SK-N-DZ (cell line): ENCODE measurements at regions not wholly inside any gene's neighbourhood (a gene's known extent, or its start where the extent isn't known, plus 50 kb on each side); places are given as distances from the start of the nearest gene placed in this dataset.
A peak's percentile ranks its signal among the peaks of the same experiment; 100 is the strongest.

ENCODE experiments used
- DNase-seq: peaks from one replicate; pipeline ENCODE4 v3.0.0-alpha.2; 2015; ENCODE audit warnings: low spot score
- small RNA-seq, 2 experiments: library from RNA; depleted of rRNA; stranded (forward); fragments of <200 nt; gene quantifications; one replicate each; pipeline ENCODE3, GENCODE V24; 2014

GRCh38 chr3:67710396-67710795, 56.0 kb upstream of the SUCLG2 start:
- no peak for DNase-seq

GRCh38 chr3:67706934-67707333, 52.5 kb upstream of the SUCLG2 start:
- DNase-seq: no peak

GRCh38 chr3:67704322-67704721, 49.9 kb upstream of the SUCLG2 start:
- DNase-seq: peak; percentile 22

Small RNA genes in the stretch of these regions (small RNA-seq; reads per million reads assigned to genes)
- gene AC107626.1: 0 reads per million in 2 experiments
